RCC 7860 (cell line): ENCODE measurements at regions not wholly inside any gene's neighbourhood (a gene's known extent, or its start where the extent isn't known, plus 50 kb on each side); places are given as distances from the start of the nearest gene placed in this dataset.

ENCODE experiments used
- DNase-seq: peaks from one replicate; pipeline ENCODE4 v3.0.0-alpha.2; 2015; ENCODE audit warnings: low spot score
- FAIRE-seq: peaks from 2 replicates; lab custom pipeline; 2012; peaks lifted over from hg19 to GRCh38; lab: Jason Lieb, UNC

- FAIRE-seq, result peak; percentile 66
- no peak for DNase-seq
These were observed 539.2 kb downstream of the ETS1 start for GRCh38 chr11:128048121-128048520.

- no peak for FAIRE-seq
These were observed 540.3 kb downstream of the ETS1 start for GRCh38 chr11:128047026-128047425.

GRCh38 chr11:128046213-128046612, 541.1 kb downstream of the ETS1 start:
- no peak for FAIRE-seq
- DNase-seq, result no peak

More at GRCh38 chr11:128047026-128047425, 540.3 kb downstream of the ETS1 start:
- no peak for DNase-seq

- DNase-seq (no peak), FAIRE-seq (no peak)
These were observed 542.1 kb downstream of the ETS1 start for GRCh38 chr11:128045094-128045725.

GRCh38 chr11:128042290-128042751, 545.0 kb downstream of the ETS1 start:
- DNase-seq (peak; percentile 36), FAIRE-seq (no peak)

GRCh38 chr11:128040603-128041002, 546.8 kb downstream of the ETS1 start:
- FAIRE-seq (no peak), DNase-seq (no peak)

GRCh38 chr11:128039140-128040021, 548.0 kb downstream of the ETS1 start:
- DNase-seq (peak; percentile 76), FAIRE-seq (peak; percentile 87)

- FAIRE-seq (no peak), DNase-seq (no peak)
These were observed 550.7 kb downstream of the ETS1 start for GRCh38 chr11:128036556-128037093.

GRCh38 chr11:128036006-128036405, 551.4 kb downstream of the ETS1 start:
- FAIRE-seq (no peak), DNase-seq (no peak)

- DNase-seq, result peak; percentile 42
- peak; percentile 32 for FAIRE-seq
These were observed 555.7 kb downstream of the ETS1 start for GRCh38 chr11:128031538-128032134.

- no peak for FAIRE-seq
- DNase-seq, result no peak
These were observed 558.1 kb downstream of the ETS1 start for GRCh38 chr11:128029219-128029722.

GRCh38 chr11:128026596-128026995, 560.8 kb downstream of the ETS1 start:
- peak; percentile 89 for DNase-seq
- peak; percentile 95 for FAIRE-seq

GRCh38 chr11:128022761-128023160, 564.6 kb downstream of the ETS1 start:
- DNase-seq, result no peak
- FAIRE-seq, result no peak

- no peak for FAIRE-seq
- peak; percentile 6 for DNase-seq
These were observed 565.4 kb downstream of the ETS1 start for GRCh38 chr11:128022007-128022368.

- no peak for FAIRE-seq
- DNase-seq, result no peak
These were observed 565.9 kb downstream of the ETS1 start for GRCh38 chr11:128021349-128022006.

GRCh38 chr11:128018692-128019091, 568.7 kb downstream of the ETS1 start:
- DNase-seq (no peak), FAIRE-seq (no peak)

- no peak for FAIRE-seq
These were observed 581.8 kb downstream of the ETS1 start for GRCh38 chr11:128005562-128005961.

GRCh38 chr11:127998421-127998820, 588.9 kb downstream of the ETS1 start:
- FAIRE-seq (no peak), DNase-seq (no peak)

More at GRCh38 chr11:128005562-128005961, 581.8 kb downstream of the ETS1 start:
- DNase-seq, result no peak

GRCh38 chr11:127997594-127997993, 589.8 kb downstream of the ETS1 start:
- FAIRE-seq, result no peak

GRCh38 chr11:127996825-127997224, 590.5 kb downstream of the ETS1 start:
- DNase-seq, result peak; percentile 8
- FAIRE-seq, result no peak

More at GRCh38 chr11:127997594-127997993, 589.8 kb downstream of the ETS1 start:
- no peak for DNase-seq
